H1 (cell line): ENCODE measurements at regions not wholly inside any gene's neighbourhood (a gene's known extent, or its start where the extent isn't known, plus 50 kb on each side); places are given as distances from the start of the nearest gene placed in this dataset.

Experiments used
- ATF2 ChIP-seq: IDR thresholded peaks from 2 replicates; pipeline ENCODE4 v1.6.1; 2012; ENCODE audit warnings: low read length, inconsistent platforms

DNA sequence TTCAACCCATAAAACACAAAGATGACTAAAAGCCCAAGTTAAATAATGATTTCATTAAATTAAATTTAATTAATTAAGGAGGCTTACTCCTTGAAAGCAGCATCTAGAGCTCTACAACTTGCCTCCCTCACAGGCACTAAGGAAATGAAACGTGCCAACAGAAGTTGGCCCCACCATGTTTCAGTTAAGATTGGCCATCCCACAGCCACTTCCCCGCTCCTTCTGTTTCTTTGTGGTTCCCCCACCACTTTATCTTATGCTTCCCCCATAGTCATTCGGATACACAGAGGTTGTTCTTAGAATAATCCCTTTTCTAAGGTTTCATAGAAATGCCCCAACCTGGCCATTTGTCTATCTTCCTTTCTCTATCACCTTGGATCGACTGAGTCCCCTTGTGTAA is 101.6 kb upstream of the RIOK3 start (continued):
- no peak for TF ChIP-seq ATF2
